ENCODE measurements at regions not wholly inside any gene's neighbourhood (a gene's known extent, or its start where the extent isn't known, plus 50 kb on each side); places are given as distances from the start of the nearest gene placed in this dataset.
A peak's percentile ranks its signal among the peaks of the same experiment; 100 is the strongest.

GRCh38 chr20:19908576-19908975 lies 108.6 kb upstream of the NAA20 start:
- TF ChIP-seq, protein P1, sequence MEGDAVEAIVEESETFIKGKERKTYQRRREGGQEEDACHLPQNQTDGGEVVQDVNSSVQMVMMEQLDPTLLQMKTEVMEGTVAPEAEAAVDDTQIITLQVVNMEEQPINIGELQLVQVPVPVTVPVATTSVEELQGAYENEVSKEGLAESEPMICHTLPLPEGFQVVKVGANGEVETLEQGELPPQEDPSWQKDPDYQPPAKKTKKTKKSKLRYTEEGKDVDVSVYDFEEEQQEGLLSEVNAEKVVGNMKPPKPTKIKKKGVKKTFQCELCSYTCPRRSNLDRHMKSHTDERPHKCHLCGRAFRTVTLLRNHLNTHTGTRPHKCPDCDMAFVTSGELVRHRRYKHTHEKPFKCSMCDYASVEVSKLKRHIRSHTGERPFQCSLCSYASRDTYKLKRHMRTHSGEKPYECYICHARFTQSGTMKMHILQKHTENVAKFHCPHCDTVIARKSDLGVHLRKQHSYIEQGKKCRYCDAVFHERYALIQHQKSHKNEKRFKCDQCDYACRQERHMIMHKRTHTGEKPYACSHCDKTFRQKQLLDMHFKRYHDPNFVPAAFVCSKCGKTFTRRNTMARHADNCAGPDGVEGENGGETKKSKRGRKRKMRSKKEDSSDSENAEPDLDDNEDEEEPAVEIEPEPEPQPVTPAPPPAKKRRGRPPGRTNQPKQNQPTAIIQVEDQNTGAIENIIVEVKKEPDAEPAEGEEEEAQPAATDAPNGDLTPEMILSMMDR (IDR thresholded peaks at IDR 0.05) = no peak
- no peaks in the 10 kb centered on the region for H3K36me3 ChIP-seq
- intact Hi-C loops (cut with DNase I) = no loop called here
- H3K9me3 ChIP-seq = no peaks in the 10 kb centered on the region
- H3K27me3 ChIP-seq (ENCODE audit: low read depth) = no peaks in the 10 kb centered on the region
- no peak for ATAC-seq
- no peak for DNase-seq
- no peak overlapping the region for H3K4me3 ChIP-seq
- H3K4me1 ChIP-seq = peaks cover 57% of the 10 kb centered on the region
- peak overlapping the region; percentile 56 for H3K27ac ChIP-seq

GRCh38 chr20:19909725-19910124 lies 107.4 kb upstream of the NAA20 start:
- H3K36me3 ChIP-seq = no peaks in the 10 kb centered on the region
- peak overlapping the region; percentile 56 for H3K27ac ChIP-seq
- peaks cover 59% of the 10 kb centered on the region for H3K4me1 ChIP-seq
- DNase-seq (peak; percentile 78), ATAC-seq (peak; percentile 63 to 71)
- TF ChIP-seq, protein P1 (IDR thresholded peaks at IDR 0.05) = no peak
- H3K27me3 ChIP-seq (ENCODE audit: low read depth) = no peaks in the 10 kb centered on the region
- H3K9me3 ChIP-seq = no peaks in the 10 kb centered on the region
- H3K4me3 ChIP-seq = no peak overlapping the region
- intact Hi-C loops (cut with DNase I) = no loop called here

DNA sequence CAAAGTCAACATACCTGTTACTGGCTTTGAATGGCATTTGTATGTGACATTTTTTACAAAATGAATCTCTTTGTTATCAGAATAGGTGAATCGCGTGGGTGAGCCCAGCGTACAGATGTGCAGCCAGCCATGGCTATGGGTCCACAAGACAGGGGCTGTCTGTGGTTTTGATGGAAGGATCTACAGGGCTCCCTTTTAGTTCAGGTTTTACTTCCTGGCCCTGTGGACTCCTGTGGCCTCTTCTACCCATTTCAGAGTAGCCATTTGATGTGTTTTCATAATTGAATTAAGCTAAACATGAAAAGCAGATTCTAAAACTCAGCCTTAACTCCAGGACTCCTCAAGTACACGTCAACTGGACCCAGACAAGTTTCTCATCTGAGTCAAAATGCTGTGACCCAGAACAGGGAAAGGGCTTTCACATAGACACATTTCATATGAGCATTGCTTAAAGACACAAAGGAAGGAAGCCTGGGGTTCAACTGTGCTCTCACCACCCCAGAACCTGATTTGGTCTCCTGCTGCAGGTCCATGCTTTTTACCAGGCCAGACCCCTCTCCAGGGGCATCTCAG lies 105.3 kb upstream of the NAA20 start:
- intact Hi-C loops (cut with DNase I) = no loop called here
- H3K4me3 ChIP-seq = no peak overlapping the region
- H3K9me3 ChIP-seq = no peaks in the 10 kb centered on the region
- no peaks in the 10 kb centered on the region for H3K27me3 ChIP-seq (ENCODE audit: low read depth)
- DNase-seq (no peak), ATAC-seq (no peak)
- H3K36me3 ChIP-seq = no peaks in the 10 kb centered on the region
- H3K4me1 ChIP-seq = peaks cover 76% of the 10 kb centered on the region
- TF ChIP-seq, protein P1 (IDR thresholded peaks at IDR 0.05) = no peak
- peak overlapping the region; percentile 21 for H3K27ac ChIP-seq

- H3K27ac ChIP-seq = no peak overlapping the region
- no peaks in the 10 kb centered on the region for H3K36me3 ChIP-seq
- intact Hi-C loops (cut with DNase I) = no loop called here
- TF ChIP-seq, protein P1 (IDR thresholded peaks at IDR 0.05) = no peak
- ATAC-seq = no peak
- H3K27me3 ChIP-seq (ENCODE audit: low read depth) = no peaks in the 10 kb centered on the region
- no peak for DNase-seq
- H3K4me3 ChIP-seq = no peak overlapping the region
- no peaks in the 10 kb centered on the region for H3K9me3 ChIP-seq
- peaks cover 78% of the 10 kb centered on the region for H3K4me1 ChIP-seq
Measured at GRCh38 chr20:19913349-19913748, 103.8 kb upstream of the NAA20 start.

- Histone ChIP-seq H3K4me1 (peaks cover 83% of the 10 kb centered on the region), H3K27ac (no peak overlapping the region), H3K9me3 (no peaks in the 10 kb centered on the region), H3K36me3 (no peaks in the 10 kb centered on the region), H3K4me3 (no peak overlapping the region), H3K27me3 (ENCODE audit: low read depth) (no peaks in the 10 kb centered on the region)
- intact Hi-C loops (cut with DNase I) = no loop called here
- TF ChIP-seq, protein P1 (IDR thresholded peaks at IDR 0.05) = no peak
- DNase-seq (no peak), ATAC-seq (no peak)
Measured at GRCh38 chr20:19913927-19914614, 103.1 kb upstream of the NAA20 start.

All from lower lobe of right lung (tissue), 2 donors.